PC-3 (cell line): ENCODE measurements at regions not wholly inside any gene's neighbourhood (a gene's known extent, or its start where the extent isn't known, plus 50 kb on each side); places are given as distances from the start of the nearest gene placed in this dataset.
"Not testable (repeated sequence)": the region's sequence is repeated elsewhere in the genome, so short reads cannot be mapped to it uniquely, and the experiment has no call there.

Source experiments
- ATAC-seq: fragments of 200-7000 bp; cut with Tn5 transposase; 2 replicates; pipeline ENCODE4 v1.9.1; 2020; ENCODE audit warnings: mild to moderate bottlenecking, moderate library complexity
- BruUV-seq: library from RNA; stranded (reverse); fragments of 400-500 nt; replicated peaks from 2 replicates; lab custom pipeline; 2021; lab: Mats Ljungman, UMichigan
- CTCF ChIA-PET: fragments of 300-600 bp; sonication (Branson Sonifier 250); formaldehyde crosslinking; loops from one replicate; lab custom pipeline; 2022; ENCODE audit warnings: antibody characterized with exemption; lab: Charles Lee
- POLR2A ChIA-PET: fragments of 300-600 bp; sonication (Branson Sonifier 250); formaldehyde crosslinking; loops from one replicate; lab custom pipeline; 2022; ENCODE audit warnings: antibody characterized with exemption; ENCODE audit not compliant: unreplicated experiment; lab: Charles Lee
- DNase-seq: peaks from one replicate; pipeline ENCODE4 v3.0.0-alpha.2; 2015
- H2AFZ ChIP-seq: fragments of 300-600 bp; sonication (generic); 2 replicates; pipeline ENCODE4 v1.6.0; 2016; ENCODE audit warnings: antibody characterized with exemption, low read length
- H3F3A ChIP-seq: fragments of 300-600 bp; sonication (generic); one replicate; pipeline ENCODE4 v1.6.0; 2017; ENCODE audit warnings: antibody characterized with exemption, low read length, control low read depth, mild to moderate bottlenecking; ENCODE audit not compliant: unreplicated experiment
- H3K27ac ChIP-seq: fragments of 300-600 bp; sonication (generic); 2 replicates; pipeline ENCODE4 v1.5.1; 2016; ENCODE audit warnings: mild to moderate bottlenecking, low read length
- H3K27me3 ChIP-seq: fragments of 300-600 bp; sonication (generic); 2 replicates; pipeline ENCODE4 v1.6.1; 2016; ENCODE audit warnings: low read length, mixed read lengths
- H3K36me3 ChIP-seq: fragments of 300-600 bp; sonication (generic); 2 replicates; pipeline ENCODE4 v1.6.1; 2016; ENCODE audit warnings: low read depth, mixed run types, low read length, mixed read lengths
- H3K4me1 ChIP-seq: fragments of 300-600 bp; sonication (generic); 2 replicates; pipeline ENCODE4 v1.5.1; 2016; ENCODE audit warnings: low read length; ENCODE audit not compliant: insufficient read depth
- H3K4me2 ChIP-seq: fragments of 300-600 bp; sonication (generic); 2 replicates; pipeline ENCODE4 v1.6.0; 2016; ENCODE audit warnings: low read length
- H3K4me3 ChIP-seq: fragments of 300-600 bp; sonication (generic); 2 replicates; pipeline ENCODE4 v1.5.1; 2016; ENCODE audit warnings: mild to moderate bottlenecking, low read length, mixed read lengths
- H3K79me2 ChIP-seq: fragments of 300-600 bp; sonication (generic); 2 replicates; pipeline ENCODE4 v1.6.1; 2017; ENCODE audit warnings: low read length, mixed read lengths
- H3K9ac ChIP-seq: fragments of 300-600 bp; sonication (generic); 2 replicates; pipeline ENCODE4 v1.6.0; 2016; ENCODE audit warnings: mild to moderate bottlenecking, low read length
- H3K9me2 ChIP-seq: fragments of 300-600 bp; sonication (generic); replicated peaks from 2 replicates; pipeline ENCODE4 v1.6.1; 2016; ENCODE audit warnings: mixed run types, low read length, mixed read lengths
- H3K9me3 ChIP-seq: fragments of 300-600 bp; sonication (generic); 2 replicates; pipeline ENCODE4 v1.6.1; 2016; ENCODE audit warnings: low read length, mixed read lengths
- H4K20me1 ChIP-seq: fragments of 300-600 bp; sonication (generic); 2 replicates; pipeline ENCODE4 v1.6.1; 2016; ENCODE audit warnings: low read length, mixed read lengths
- EZH2 ChIP-seq: fragments of 300-600 bp; sonication (generic); IDR thresholded peaks from one replicate; pipeline ENCODE4 v1.6.1; 2017; ENCODE audit warnings: antibody characterized with exemption, mild to moderate bottlenecking, low read length; ENCODE audit not compliant: unreplicated experiment
- EZH2phosphoT487 ChIP-seq: fragments of 300-600 bp; sonication (generic); IDR thresholded peaks from 2 replicates; pipeline ENCODE4 v1.6.1; 2018; ENCODE audit warnings: mild to moderate bottlenecking, antibody characterized with exemption, low read length, borderline replicate concordance
- intact Hi-C: fragments of 100-400 bp; cut with micrococcal nuclease; formaldehyde crosslinking; loops from 2 replicates; pipeline ENCODE4 v1.9.0; 2023
- TF ChIP-seq, protein P1 (sequence below): fragments of 300-600 bp; sonication (generic); conservative IDR thresholded peaks from 2 replicates; pipeline ENCODE4 v1.5.1; 2017; ENCODE audit warnings: antibody characterized with exemption, low read depth, mild to moderate bottlenecking, low read length

DNA sequence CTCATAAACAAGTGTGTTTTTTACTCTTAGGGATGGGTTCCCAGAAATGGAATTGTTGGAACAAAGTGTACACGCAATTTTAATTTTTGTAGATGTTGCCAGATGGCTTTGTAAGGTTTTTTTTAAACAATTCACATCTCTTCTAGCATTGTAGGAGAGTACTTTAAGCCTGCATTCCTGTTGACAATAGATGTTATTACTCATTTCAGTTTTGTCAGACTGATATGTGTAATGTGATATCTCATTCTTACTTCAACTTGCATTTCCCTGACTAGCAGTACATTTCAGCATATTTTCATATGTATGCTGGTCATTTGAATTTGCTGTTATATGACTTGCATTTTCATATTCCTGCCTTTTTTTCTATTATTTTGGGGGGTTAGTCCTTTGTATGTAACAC lies 186.6 kb upstream of the SLITRK6 start:
- DNase-seq = peak; percentile 42
- no peak overlapping the region for H2AFZ ChIP-seq
- ChIA-PET CTCF (no interaction called here), POLR2A (no interaction called here)
- H3K9me2 ChIP-seq = no peaks in the 10 kb centered on the region
- H4K20me1 ChIP-seq = no peaks in the 10 kb centered on the region
- no peaks in the 10 kb centered on the region; the same call in 1 of the 2 replicates for H3K4me1 ChIP-seq
- no peaks in the 10 kb centered on the region for H3F3A ChIP-seq
- no peak overlapping the region for H3K4me3 ChIP-seq
- H3K4me2 ChIP-seq = no peak overlapping the region
- no peak overlapping the region for H3K9ac ChIP-seq
- no TSS peak for BruUV-seq
- peak; percentile 98 for ATAC-seq
- H3K79me2 ChIP-seq = no peaks in the 10 kb centered on the region
- no peaks in the 10 kb centered on the region for H3K36me3 ChIP-seq
- intact Hi-C loops = no loop called here
- TF ChIP-seq EZH2phosphoT487 (no peak), EZH2 (no peak)
- TF ChIP-seq, protein P1, sequence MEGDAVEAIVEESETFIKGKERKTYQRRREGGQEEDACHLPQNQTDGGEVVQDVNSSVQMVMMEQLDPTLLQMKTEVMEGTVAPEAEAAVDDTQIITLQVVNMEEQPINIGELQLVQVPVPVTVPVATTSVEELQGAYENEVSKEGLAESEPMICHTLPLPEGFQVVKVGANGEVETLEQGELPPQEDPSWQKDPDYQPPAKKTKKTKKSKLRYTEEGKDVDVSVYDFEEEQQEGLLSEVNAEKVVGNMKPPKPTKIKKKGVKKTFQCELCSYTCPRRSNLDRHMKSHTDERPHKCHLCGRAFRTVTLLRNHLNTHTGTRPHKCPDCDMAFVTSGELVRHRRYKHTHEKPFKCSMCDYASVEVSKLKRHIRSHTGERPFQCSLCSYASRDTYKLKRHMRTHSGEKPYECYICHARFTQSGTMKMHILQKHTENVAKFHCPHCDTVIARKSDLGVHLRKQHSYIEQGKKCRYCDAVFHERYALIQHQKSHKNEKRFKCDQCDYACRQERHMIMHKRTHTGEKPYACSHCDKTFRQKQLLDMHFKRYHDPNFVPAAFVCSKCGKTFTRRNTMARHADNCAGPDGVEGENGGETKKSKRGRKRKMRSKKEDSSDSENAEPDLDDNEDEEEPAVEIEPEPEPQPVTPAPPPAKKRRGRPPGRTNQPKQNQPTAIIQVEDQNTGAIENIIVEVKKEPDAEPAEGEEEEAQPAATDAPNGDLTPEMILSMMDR = no peak
- H3K27me3 ChIP-seq = no peaks in the 10 kb centered on the region
- H3K27ac ChIP-seq = no peak overlapping the region
- no peaks in the 10 kb centered on the region for H3K9me3 ChIP-seq

DNA sequence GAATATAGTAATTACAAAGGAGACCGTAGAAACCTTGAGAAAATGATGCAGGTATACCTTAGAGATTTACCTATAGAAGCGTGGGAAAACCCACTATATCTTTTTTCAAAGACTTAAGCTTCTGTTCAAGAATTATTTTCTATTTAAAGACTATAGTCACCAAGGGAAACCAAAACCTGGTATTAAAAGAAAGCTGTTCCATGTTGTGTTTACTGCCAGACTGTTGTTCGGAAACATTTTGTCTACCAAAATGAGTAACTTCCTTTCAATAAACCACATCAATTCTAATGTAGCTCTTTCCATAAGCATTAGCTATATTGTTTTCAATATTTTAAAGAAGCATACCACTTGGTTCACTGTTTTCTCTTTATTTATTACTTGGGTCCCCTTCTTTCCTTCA lies 182.9 kb upstream of the SLITRK6 start:
- Histone ChIP-seq H3K9me2 (no peaks in the 10 kb centered on the region), H3K4me3 (no peak overlapping the region), H4K20me1 (no peaks in the 10 kb centered on the region), H3K27me3 (no peaks in the 10 kb centered on the region), H3K27ac (no peak overlapping the region), H3K4me2 (no peak overlapping the region), H3K4me1 (no peaks in the 10 kb centered on the region; the same call in 1 of the 2 replicates), H3K79me2 (no peaks in the 10 kb centered on the region), H3K36me3 (no peaks in the 10 kb centered on the region), H3K9me3 (no peaks in the 10 kb centered on the region), H3F3A (no peaks in the 10 kb centered on the region), H2AFZ (no peak overlapping the region), H3K9ac (no peak overlapping the region)
- DNase-seq = no peak
- ChIA-PET POLR2A (no interaction called here), CTCF (no interaction called here)
- no peak for ATAC-seq
- BruUV-seq = no TSS peak
- TF ChIP-seq, protein P1 = no peak
- TF ChIP-seq EZH2phosphoT487 = no peak
- TF ChIP-seq EZH2 = no peak
- intact Hi-C loops = no loop called here

DNA sequence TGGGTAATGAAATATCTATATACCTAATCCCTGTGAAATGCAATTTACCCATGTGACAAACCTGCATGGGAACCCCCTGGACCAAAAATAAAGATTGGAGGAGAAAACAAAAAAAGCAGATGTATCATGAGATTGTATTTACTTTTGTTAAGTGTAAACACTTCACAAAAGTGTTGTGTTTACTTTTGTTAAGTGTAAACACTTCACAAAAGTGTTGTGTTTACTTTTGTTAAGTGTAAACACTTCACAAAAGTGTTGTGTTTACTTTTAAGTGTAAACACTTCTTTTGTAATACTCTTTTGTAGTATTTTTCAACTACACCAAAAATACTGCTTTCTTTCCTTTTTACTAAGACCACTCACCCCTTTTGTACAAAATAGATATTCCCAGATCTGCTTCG lies 181.2 kb upstream of the SLITRK6 start:
- H3K4me1 ChIP-seq, intact Hi-C loops, ATAC-seq, H3K36me3 ChIP-seq, H4K20me1 ChIP-seq, H3F3A ChIP-seq, DNase-seq, H3K4me2 ChIP-seq, POLR2A ChIA-PET, H3K27me3 ChIP-seq, CTCF ChIA-PET, H3K27ac ChIP-seq, BruUV-seq, H3K9me2 ChIP-seq, H3K9ac ChIP-seq, H3K79me2 ChIP-seq, H3K4me3 ChIP-seq, H2AFZ ChIP-seq, H3K9me3 ChIP-seq: not testable (repeated sequence)
